ENCODE measurements at regions not wholly inside any gene's neighbourhood (a gene's known extent, or its start where the extent isn't known, plus 50 kb on each side); places are given as distances from the start of the nearest gene placed in this dataset.

- Histone ChIP-seq H4K20me1 (ENCODE audit: insufficient read depth, low read length) (no peaks in the 10 kb centered on the region), H3K27ac (ENCODE audit: low read depth, low read length) (no peak overlapping the region), H3K9me3 (ENCODE audit: low read depth, low read length) (no peaks in the 10 kb centered on the region), H3K36me3 (ENCODE audit: insufficient read depth, low read length) (no peaks in the 10 kb centered on the region), H3K27me3 (ENCODE audit: insufficient read depth, low read length) (no peaks in the 10 kb centered on the region), H3K4me1 (ENCODE audit: insufficient read depth, low read length) (peaks cover 3% of the 10 kb centered on the region), H3K4me2 (ENCODE audit: insufficient read depth, low read length) (no peak overlapping the region), H2AFZ (ENCODE audit: low read length) (peak overlapping the region; percentile 48), H3K79me2 (ENCODE audit: insufficient read depth, low read length) (no peaks in the 10 kb centered on the region), H3K4me3 (ENCODE audit: insufficient read depth, low read length) (no peak overlapping the region)
- no peak for DNase-seq (ENCODE audit: insufficient read length, low spot score, missing footprints)
- TF ChIP-seq, protein P1, sequence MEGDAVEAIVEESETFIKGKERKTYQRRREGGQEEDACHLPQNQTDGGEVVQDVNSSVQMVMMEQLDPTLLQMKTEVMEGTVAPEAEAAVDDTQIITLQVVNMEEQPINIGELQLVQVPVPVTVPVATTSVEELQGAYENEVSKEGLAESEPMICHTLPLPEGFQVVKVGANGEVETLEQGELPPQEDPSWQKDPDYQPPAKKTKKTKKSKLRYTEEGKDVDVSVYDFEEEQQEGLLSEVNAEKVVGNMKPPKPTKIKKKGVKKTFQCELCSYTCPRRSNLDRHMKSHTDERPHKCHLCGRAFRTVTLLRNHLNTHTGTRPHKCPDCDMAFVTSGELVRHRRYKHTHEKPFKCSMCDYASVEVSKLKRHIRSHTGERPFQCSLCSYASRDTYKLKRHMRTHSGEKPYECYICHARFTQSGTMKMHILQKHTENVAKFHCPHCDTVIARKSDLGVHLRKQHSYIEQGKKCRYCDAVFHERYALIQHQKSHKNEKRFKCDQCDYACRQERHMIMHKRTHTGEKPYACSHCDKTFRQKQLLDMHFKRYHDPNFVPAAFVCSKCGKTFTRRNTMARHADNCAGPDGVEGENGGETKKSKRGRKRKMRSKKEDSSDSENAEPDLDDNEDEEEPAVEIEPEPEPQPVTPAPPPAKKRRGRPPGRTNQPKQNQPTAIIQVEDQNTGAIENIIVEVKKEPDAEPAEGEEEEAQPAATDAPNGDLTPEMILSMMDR (IDR thresholded peaks at IDR 0.05; ENCODE audit: extremely low read depth, low read depth, low read length) = no peak
Measured at GRCh38 chr13:80126389-80127068, 214.4 kb downstream of the SPRY2 start.

DNA sequence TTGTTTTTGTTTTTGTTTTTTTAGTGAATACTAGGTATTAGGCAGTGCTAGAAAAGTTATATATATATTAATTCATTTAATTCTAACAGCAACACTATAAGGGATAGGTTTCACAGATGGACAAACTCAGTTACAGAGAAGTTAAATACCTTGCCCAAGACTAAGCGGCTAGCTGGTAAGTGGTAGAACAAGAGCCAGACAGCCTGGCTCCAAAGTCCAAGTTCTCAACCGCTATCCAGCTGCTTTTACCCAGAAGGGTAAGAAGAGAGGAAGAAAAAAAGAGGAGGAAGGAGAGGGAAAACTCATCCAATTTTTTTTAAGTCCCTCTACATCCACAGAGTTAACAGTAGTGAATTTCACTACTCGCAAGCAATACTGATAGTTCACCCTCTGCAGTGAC is 217.0 kb downstream of the SPRY2 start:
- Histone ChIP-seq H3K27me3 (ENCODE audit: insufficient read depth, low read length) (no peaks in the 10 kb centered on the region), H3K4me3 (ENCODE audit: insufficient read depth, low read length) (no peak overlapping the region), H3K4me2 (ENCODE audit: insufficient read depth, low read length) (no peak overlapping the region), H3K27ac (ENCODE audit: low read depth, low read length) (no peak overlapping the region), H3K36me3 (ENCODE audit: insufficient read depth, low read length) (no peaks in the 10 kb centered on the region), H3K4me1 (ENCODE audit: insufficient read depth, low read length) (no peaks in the 10 kb centered on the region), H4K20me1 (ENCODE audit: insufficient read depth, low read length) (no peaks in the 10 kb centered on the region), H2AFZ (ENCODE audit: low read length) (no peak overlapping the region), H3K9me3 (ENCODE audit: low read depth, low read length) (no peaks in the 10 kb centered on the region), H3K79me2 (ENCODE audit: insufficient read depth, low read length) (no peaks in the 10 kb centered on the region)
- TF ChIP-seq, protein P1 (IDR thresholded peaks at IDR 0.05; ENCODE audit: extremely low read depth, low read depth, low read length) = no peak
- no peak for DNase-seq (ENCODE audit: insufficient read length, low spot score, missing footprints)

- Histone ChIP-seq H3K79me2 (ENCODE audit: insufficient read depth, low read length) (no peaks in the 10 kb centered on the region), H2AFZ (ENCODE audit: low read length) (peak overlapping the region; percentile 71)
- TF ChIP-seq, protein P1 (IDR thresholded peaks at IDR 0.05; ENCODE audit: extremely low read depth, low read depth, low read length) = no peak
Measured at GRCh38 chr13:80121038-80121437, 219.9 kb downstream of the SPRY2 start.

DNA sequence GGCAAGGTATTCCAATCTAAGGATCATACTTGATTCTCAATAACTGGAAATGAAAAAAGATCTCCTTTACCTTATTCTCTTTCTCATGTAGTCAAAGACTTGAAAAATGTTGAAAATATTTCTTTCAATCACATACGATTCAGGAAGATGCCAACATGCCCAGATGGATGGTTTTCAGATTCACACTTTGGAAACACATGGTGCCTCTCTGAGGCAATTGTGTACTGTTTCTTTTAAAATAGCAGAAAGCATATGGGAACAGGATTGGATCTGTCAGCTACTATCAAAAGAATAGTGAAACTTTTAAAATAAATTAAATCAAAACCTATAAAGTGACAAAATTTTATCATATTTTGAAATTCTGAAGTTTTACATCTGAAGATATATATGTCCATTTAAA is 222.4 kb downstream of the SPRY2 start:
- Histone ChIP-seq H3K27me3 (ENCODE audit: insufficient read depth, low read length) (no peaks in the 10 kb centered on the region), H3K4me2 (ENCODE audit: insufficient read depth, low read length) (no peak overlapping the region), H3K36me3 (ENCODE audit: insufficient read depth, low read length) (no peaks in the 10 kb centered on the region), H3K4me1 (ENCODE audit: insufficient read depth, low read length) (peaks cover 4% of the 10 kb centered on the region), H3K27ac (ENCODE audit: low read depth, low read length) (no peak overlapping the region), H2AFZ (ENCODE audit: low read length) (no peak overlapping the region), H3K9me3 (ENCODE audit: low read depth, low read length) (no peaks in the 10 kb centered on the region), H4K20me1 (ENCODE audit: insufficient read depth, low read length) (no peaks in the 10 kb centered on the region), H3K79me2 (ENCODE audit: insufficient read depth, low read length) (no peaks in the 10 kb centered on the region), H3K4me3 (ENCODE audit: insufficient read depth, low read length) (no peak overlapping the region)
- TF ChIP-seq, protein P1 (IDR thresholded peaks at IDR 0.05; ENCODE audit: extremely low read depth, low read depth, low read length) = no peak
- DNase-seq (ENCODE audit: insufficient read length, low spot score, missing footprints) = no peak

More at GRCh38 chr13:80121038-80121437, 219.9 kb downstream of the SPRY2 start:
- Histone ChIP-seq H3K4me1 (ENCODE audit: insufficient read depth, low read length) (peaks cover 1% of the 10 kb centered on the region), H3K4me3 (ENCODE audit: insufficient read depth, low read length) (no peak overlapping the region), H3K36me3 (ENCODE audit: insufficient read depth, low read length) (no peaks in the 10 kb centered on the region), H3K4me2 (ENCODE audit: insufficient read depth, low read length) (no peak overlapping the region), H3K27me3 (ENCODE audit: insufficient read depth, low read length) (no peaks in the 10 kb centered on the region), H3K9me3 (ENCODE audit: low read depth, low read length) (no peaks in the 10 kb centered on the region), H4K20me1 (ENCODE audit: insufficient read depth, low read length) (no peaks in the 10 kb centered on the region), H3K27ac (ENCODE audit: low read depth, low read length) (no peak overlapping the region)
- DNase-seq (ENCODE audit: insufficient read length, low spot score, missing footprints) = no peak
